B cell (primary cell): ENCODE measurements at regions not wholly inside any gene's neighbourhood (a gene's known extent, or its start where the extent isn't known, plus 50 kb on each side); places are given as distances from the start of the nearest gene placed in this dataset.

Experiments
- CTCF ChIP-seq: fragments of 200-600 bp; IDR thresholded peaks from one replicate; pipeline ENCODE4 v1.8.0; 2022; ENCODE audit warnings: antibody characterized with exemption, mild to moderate bottlenecking
- EZH2 ChIP-seq: IDR thresholded peaks from 2 replicates; pipeline ENCODE4 v1.6.1; 2012; ENCODE audit warnings: borderline replicate concordance, low read depth, mild to moderate bottlenecking, moderate library complexity, low read length; ENCODE audit not compliant: insufficient read depth, poor library complexity, severe bottlenecking

- TF ChIP-seq CTCF (no peak), EZH2 (no peak)
Measured at GRCh38 chr3:145489011-145489410, 672.0 kb downstream of the PLOD2 start.
